ENCODE measurements at regions not wholly inside any gene's neighbourhood (a gene's known extent, or its start where the extent isn't known, plus 50 kb on each side); places are given as distances from the start of the nearest gene placed in this dataset.
"Not testable (repeated sequence)": the region's sequence is repeated elsewhere in the genome, so short reads cannot be mapped to it uniquely, and the experiment has no call there.

- H3K27me3 Mint-ChIP-seq: no peaks in the 10 kb centered on the region
- H3K9me3 Mint-ChIP-seq: peaks cover 0 to 4% (median 2%) of the 10 kb centered on the region in 3 donors
- H3K27ac Mint-ChIP-seq: no peak overlapping the region
- no peaks in the 10 kb centered on the region for H3K36me3 Mint-ChIP-seq
- H3K4me1 Mint-ChIP-seq: no peaks in the 10 kb centered on the region
- H3K4me3 Mint-ChIP-seq: no peak overlapping the region
These were observed 220.4 kb upstream of the DEPDC1 start for GRCh38 chr1:68717330-68717729.

GRCh38 chr1:68720476-68720875 is 223.6 kb upstream of the DEPDC1 start:
- peaks cover 0 to 6% (median 0%) of the 10 kb centered on the region in 3 donors for H3K9me3 Mint-ChIP-seq
- H3K27me3 Mint-ChIP-seq: no peaks in the 10 kb centered on the region
- no peak overlapping the region for H3K4me3 Mint-ChIP-seq
- H3K36me3 Mint-ChIP-seq: no peaks in the 10 kb centered on the region
- no peak overlapping the region for H3K27ac Mint-ChIP-seq
- H3K4me1 Mint-ChIP-seq: no peaks in the 10 kb centered on the region

GRCh38 chr1:68723791-68724190 is 226.9 kb upstream of the DEPDC1 start:
- peaks cover 0 to 4% (median 0%) of the 10 kb centered on the region in 3 donors for H3K9me3 Mint-ChIP-seq
- H3K27me3 Mint-ChIP-seq: no peaks in the 10 kb centered on the region
- H3K4me3 Mint-ChIP-seq: no peak overlapping the region
- H3K4me1 Mint-ChIP-seq: no peaks in the 10 kb centered on the region
- H3K36me3 Mint-ChIP-seq: no peaks in the 10 kb centered on the region
- H3K27ac Mint-ChIP-seq: no peak overlapping the region

GRCh38 chr1:68725001-68725752 is 228.3 kb upstream of the DEPDC1 start:
- H3K27me3 Mint-ChIP-seq: no peaks in the 10 kb centered on the region
- H3K27ac Mint-ChIP-seq: no peak overlapping the region
- H3K4me3 Mint-ChIP-seq: no peak overlapping the region
- no peaks in the 10 kb centered on the region for H3K4me1 Mint-ChIP-seq
- no peaks in the 10 kb centered on the region for H3K36me3 Mint-ChIP-seq
- peaks cover 0 to 4% (median 2%) of the 10 kb centered on the region in 3 donors for H3K9me3 Mint-ChIP-seq

- H3K4me1 Mint-ChIP-seq, H3K4me3 Mint-ChIP-seq, H3K27ac Mint-ChIP-seq, H3K36me3 Mint-ChIP-seq, H3K27me3 Mint-ChIP-seq, H3K9me3 Mint-ChIP-seq: not testable (repeated sequence)
These were observed 242.6 kb upstream of the DEPDC1 start for GRCh38 chr1:68739486-68739885.

GRCh38 chr1:68745011-68745410 is 248.1 kb upstream of the DEPDC1 start:
- Mint-ChIP-seq H3K27ac (no peak overlapping the region), H3K4me1 (no peaks in the 10 kb centered on the region), H3K36me3 (no peaks in the 10 kb centered on the region), H3K4me3 (no peak overlapping the region), H3K9me3 (peaks cover 3 to 11% (median 4%) of the 10 kb centered on the region in 3 donors), H3K27me3 (no peaks in the 10 kb centered on the region)

GRCh38 chr1:68745451-68745850 is 248.6 kb upstream of the DEPDC1 start:
- H3K27ac Mint-ChIP-seq: no peak overlapping the region
- H3K4me1 Mint-ChIP-seq: no peaks in the 10 kb centered on the region
- H3K9me3 Mint-ChIP-seq: peaks cover 3 to 11% (median 4%) of the 10 kb centered on the region in 3 donors
- H3K27me3 Mint-ChIP-seq: no peaks in the 10 kb centered on the region
- no peaks in the 10 kb centered on the region for H3K36me3 Mint-ChIP-seq
- no peak overlapping the region for H3K4me3 Mint-ChIP-seq

- Mint-ChIP-seq H3K4me1 (no peaks in the 10 kb centered on the region), H3K27ac (no peak overlapping the region), H3K9me3 (peaks cover 3 to 7% (median 4%) of the 10 kb centered on the region in 3 donors), H3K27me3 (no peaks in the 10 kb centered on the region), H3K4me3 (no peak overlapping the region), H3K36me3 (no peaks in the 10 kb centered on the region)
These were observed 249.5 kb upstream of the DEPDC1 start for GRCh38 chr1:68746378-68746777.

- Mint-ChIP-seq H3K36me3 (no peaks in the 10 kb centered on the region), H3K27me3 (no peaks in the 10 kb centered on the region), H3K4me3 (no peak overlapping the region), H3K4me1 (no peaks in the 10 kb centered on the region), H3K27ac (no peak overlapping the region), H3K9me3 (peaks cover 0 to 2% (median 0%) of the 10 kb centered on the region in 3 donors)
These were observed 254.8 kb upstream of the DEPDC1 start for GRCh38 chr1:68751723-68752122.

- no peaks in the 10 kb centered on the region for H3K4me1 Mint-ChIP-seq
- no peaks in the 10 kb centered on the region for H3K36me3 Mint-ChIP-seq
- H3K27me3 Mint-ChIP-seq: no peaks in the 10 kb centered on the region
- H3K9me3 Mint-ChIP-seq: peaks cover 1 to 22% (median 2%) of the 10 kb centered on the region in 3 donors
- H3K4me3 Mint-ChIP-seq: no peak overlapping the region
- H3K27ac Mint-ChIP-seq: no peak overlapping the region
These were observed 261.9 kb upstream of the DEPDC1 start for GRCh38 chr1:68758666-68759209.

GRCh38 chr1:68767941-68768340 is 271.1 kb upstream of the DEPDC1 start:
- Mint-ChIP-seq H3K9me3 (peaks cover 4 to 37% (median 5%) of the 10 kb centered on the region in 3 donors), H3K36me3 (no peaks in the 10 kb centered on the region)

GRCh38 chr1:68770817-68771216 is 273.9 kb upstream of the DEPDC1 start:
- H3K27me3 Mint-ChIP-seq: no peaks in the 10 kb centered on the region
- H3K4me3 Mint-ChIP-seq: no peak overlapping the region

More at GRCh38 chr1:68767941-68768340, 271.1 kb upstream of the DEPDC1 start:
- Mint-ChIP-seq H3K4me1 (no peaks in the 10 kb centered on the region), H3K27ac (no peak overlapping the region), H3K4me3 (no peak overlapping the region), H3K27me3 (no peaks in the 10 kb centered on the region)

GRCh38 chr1:68777851-68778250 is 281.0 kb upstream of the DEPDC1 start:
- H3K36me3 Mint-ChIP-seq: peaks cover 3% of the 10 kb centered on the region
- H3K4me1 Mint-ChIP-seq: no peaks in the 10 kb centered on the region
- H3K27me3 Mint-ChIP-seq: no peaks in the 10 kb centered on the region
- H3K27ac Mint-ChIP-seq: no peak overlapping the region
- no peak overlapping the region for H3K4me3 Mint-ChIP-seq
- H3K9me3 Mint-ChIP-seq: peaks cover 9 to 11% (median 10%) of the 10 kb centered on the region in 3 donors

More at GRCh38 chr1:68770817-68771216, 273.9 kb upstream of the DEPDC1 start:
- H3K4me1 Mint-ChIP-seq: no peaks in the 10 kb centered on the region
- no peaks in the 10 kb centered on the region for H3K36me3 Mint-ChIP-seq
- peaks cover 2 to 26% (median 6%) of the 10 kb centered on the region in 3 donors for H3K9me3 Mint-ChIP-seq
- H3K27ac Mint-ChIP-seq: no peak overlapping the region

GRCh38 chr1:68779841-68780240 is 283.0 kb upstream of the DEPDC1 start:
- H3K36me3 Mint-ChIP-seq, H3K27me3 Mint-ChIP-seq, H3K4me1 Mint-ChIP-seq, H3K4me3 Mint-ChIP-seq, H3K27ac Mint-ChIP-seq: not testable (repeated sequence)
- H3K9me3 Mint-ChIP-seq: peaks cover 6 to 11% (median 7%) of the 10 kb centered on the region in 3 donors

GRCh38 chr1:68780919-68781318 is 284.0 kb upstream of the DEPDC1 start:
- Mint-ChIP-seq H3K27ac (no peak overlapping the region), H3K27me3 (no peaks in the 10 kb centered on the region), H3K4me1 (no peaks in the 10 kb centered on the region), H3K36me3 (peaks cover 3% of the 10 kb centered on the region), H3K9me3 (peaks cover 6 to 11% (median 7%) of the 10 kb centered on the region in 3 donors), H3K4me3 (no peak overlapping the region)

GRCh38 chr1:68782890-68783289 is 286.0 kb upstream of the DEPDC1 start:
- Mint-ChIP-seq H3K4me1 (no peaks in the 10 kb centered on the region), H3K9me3 (peaks cover 6 to 11% (median 8%) of the 10 kb centered on the region in 3 donors), H3K4me3 (no peak overlapping the region), H3K27ac (no peak overlapping the region), H3K36me3 (peaks cover 3% of the 10 kb centered on the region), H3K27me3 (no peaks in the 10 kb centered on the region)
